Aorta (tissue), 5 donors: ENCODE measurements at regions not wholly inside any gene's neighbourhood (a gene's known extent, or its start where the extent isn't known, plus 50 kb on each side); places are given as distances from the start of the nearest gene placed in this dataset.

Source experiments
- ATAC-seq: fragments of 200-7000 bp; cut with Tn5 transposase; one replicate; pipeline ENCODE4 v1.9.1; 2022; ENCODE audit warnings: moderate library complexity; ENCODE audit not compliant: low FRiP score
- DNase-seq, 2 donors: peaks; one replicate each; pipeline ENCODE4 v3.0.0-alpha.2; 2020
- H3K27ac ChIP-seq, 2 donors: one replicate each; pipeline ENCODE4 v1.5.1; 2013; ENCODE audit warnings: low read length in 2 of 2, mild to moderate bottlenecking in 2 of 2, moderate library complexity in 2 of 2, control low read depth in 1 of 2, inconsistent platforms in 1 of 2, low read depth in 1 of 2
- H3K27me3 ChIP-seq, 2 donors: one replicate each; pipeline ENCODE4 v1.6.1; 2013; ENCODE audit warnings: control low read depth in 1 of 2, low read length in 1 of 2, mild to moderate bottlenecking in 1 of 2, moderate library complexity in 1 of 2; ENCODE audit not compliant: insufficient read depth in 2 of 2, control insufficient read depth in 1 of 2
- H3K36me3 ChIP-seq, 2 donors: one replicate each; pipeline ENCODE4 v1.6.1; 2013; ENCODE audit warnings: control low read depth in 1 of 2, low read length in 1 of 2, mild to moderate bottlenecking in 1 of 2; ENCODE audit not compliant: insufficient read depth in 2 of 2, control insufficient read depth in 1 of 2
- H3K4me1 ChIP-seq, 2 donors: one replicate each; pipeline ENCODE4 v1.6.1; 2013; ENCODE audit warnings: low read length in 2 of 2, control low read depth in 1 of 2, mild to moderate bottlenecking in 1 of 2, moderate library complexity in 1 of 2; ENCODE audit not compliant: insufficient read depth in 2 of 2, control insufficient read depth in 1 of 2
- H3K4me3 ChIP-seq, 2 donors: one replicate each; pipeline ENCODE4 v1.5.1; 2013; ENCODE audit warnings: low read length in 2 of 2, control low read depth in 1 of 2, mild to moderate bottlenecking in 1 of 2
- H3K9me3 ChIP-seq: one replicate; pipeline ENCODE4 v1.6.1; 2013; ENCODE audit warnings: mild to moderate bottlenecking, low read length; ENCODE audit not compliant: control insufficient read depth
- WGBS, 2 donors: extraction: QIAGEN DNeasy Blood & Tissue Kit; methylation state at CpG; one replicate each; pipeline ENCODE4 v1.1.7; 2013; 5-methylcytosine and 5-hydroxymethylcytosine counted together
- intact Hi-C, 2 donors: fragments of 100-400 bp; cut with DNase I; formaldehyde crosslinking; loops; one replicate each; pipeline versions ENCODE4 v1.14.2 to v1.15.0; 2022
- donor health status: healthy with polysubstance abuse.
- donor health status: Bipolar disorder and iron deficiency.
- donor health status: DM: no; HTN: no; CAD: no.
- donor health status: DM: no; HTN: no; CAD: no.
- donor health status: DM: yes; HTN: yes; CAD: no.

GRCh38 chr6:120534954-120535353, 799.3 kb downstream of the TBC1D32 start:
- no peak for DNase-seq
- ATAC-seq = no peak
- no peaks in the 10 kb centered on the region for H3K9me3 ChIP-seq
- no peaks in the 10 kb centered on the region for H3K27me3 ChIP-seq
- H3K4me1 ChIP-seq = no peaks in the 10 kb centered on the region
- no peak overlapping the region for H3K27ac ChIP-seq
- intact Hi-C loops = no loop called here
- no peak overlapping the region for H3K4me3 ChIP-seq
- no peaks in the 10 kb centered on the region for H3K36me3 ChIP-seq

GRCh38 chr6:120526576-120526975, 807.7 kb downstream of the TBC1D32 start:
- Histone ChIP-seq H3K27me3 (no peaks in the 10 kb centered on the region), H3K4me3 (no peak overlapping the region), H3K36me3 (no peaks in the 10 kb centered on the region), H3K4me1 (no peaks in the 10 kb centered on the region), H3K9me3 (no peaks in the 10 kb centered on the region), H3K27ac (no peak overlapping the region)
- intact Hi-C loops = no loop called here
- DNase-seq = no peak
- no peak for ATAC-seq
- 70 to 72% methylated on average over 2 of the region's 2 CpGs for WGBS, 2 donors

- WGBS, 2 donors = 54 to 62% methylated on average over 1 of the region's 1 CpG
- Histone ChIP-seq H3K4me3 (no peak overlapping the region), H3K36me3 (no peaks in the 10 kb centered on the region), H3K9me3 (peaks cover 1% of the 10 kb centered on the region), H3K27me3 (no peaks in the 10 kb centered on the region), H3K27ac (no peak overlapping the region), H3K4me1 (no peaks in the 10 kb centered on the region)
- DNase-seq (no peak), ATAC-seq (no peak)
- intact Hi-C loops = no loop called here
Observed at GRCh38 chr6:120514544-120514943, 819.7 kb downstream of the TBC1D32 start.

GRCh38 chr6:120511712-120512111, 822.6 kb downstream of the TBC1D32 start:
- ATAC-seq (no peak), DNase-seq (no peak)
- H3K4me1 ChIP-seq = no peaks in the 10 kb centered on the region
- H3K27me3 ChIP-seq = no peaks in the 10 kb centered on the region
- H3K27ac ChIP-seq = no peak overlapping the region
- no peaks in the 10 kb centered on the region for H3K36me3 ChIP-seq
- H3K9me3 ChIP-seq = peaks cover 1% of the 10 kb centered on the region
- intact Hi-C loops = no loop called here
- no peak overlapping the region for H3K4me3 ChIP-seq

GRCh38 chr6:120498711-120499110, 835.6 kb downstream of the TBC1D32 start:
- DNase-seq = no peak
- no peaks in the 10 kb centered on the region for H3K27me3 ChIP-seq
- no peaks in the 10 kb centered on the region for H3K36me3 ChIP-seq
- ATAC-seq = no peak
- 90 to 91% methylated on average over 6 of the region's 6 CpGs for WGBS, 2 donors
- no peaks in the 10 kb centered on the region for H3K4me1 ChIP-seq
- intact Hi-C loops = no loop called here
- no peak overlapping the region for H3K4me3 ChIP-seq
- H3K27ac ChIP-seq = no peak overlapping the region
- no peaks in the 10 kb centered on the region for H3K9me3 ChIP-seq

GRCh38 chr6:120496661-120497060, 837.6 kb downstream of the TBC1D32 start:
- DNase-seq (no peak), ATAC-seq (no peak)
- Histone ChIP-seq H3K27ac (no peak overlapping the region), H3K9me3 (no peaks in the 10 kb centered on the region), H3K4me3 (no peak overlapping the region), H3K4me1 (no peaks in the 10 kb centered on the region), H3K36me3 (no peaks in the 10 kb centered on the region), H3K27me3 (no peaks in the 10 kb centered on the region)
- 9 to 10% methylated on average over 1 of the region's 1 CpG for WGBS, 2 donors
- intact Hi-C loops = no loop called here

GRCh38 chr6:120493505-120493904, 840.8 kb downstream of the TBC1D32 start:
- DNase-seq = no peak
- Histone ChIP-seq H3K4me3 (no peak overlapping the region), H3K27me3 (no peaks in the 10 kb centered on the region), H3K9me3 (no peaks in the 10 kb centered on the region), H3K36me3 (no peaks in the 10 kb centered on the region), H3K27ac (no peak overlapping the region), H3K4me1 (no peaks in the 10 kb centered on the region)
- intact Hi-C loops = no loop called here
- ATAC-seq = no peak

- DNase-seq (no peak), ATAC-seq (no peak)
- intact Hi-C loops = no loop called here
- H3K36me3 ChIP-seq = no peaks in the 10 kb centered on the region
- H3K27me3 ChIP-seq = no peaks in the 10 kb centered on the region
- H3K9me3 ChIP-seq = no peaks in the 10 kb centered on the region
- 70 to 71% methylated on average over 2 of the region's 2 CpGs for WGBS, 2 donors
- no peaks in the 10 kb centered on the region for H3K4me1 ChIP-seq
- H3K27ac ChIP-seq = no peak overlapping the region
- no peak overlapping the region for H3K4me3 ChIP-seq
Observed at GRCh38 chr6:120489941-120490340, 844.3 kb downstream of the TBC1D32 start.

GRCh38 chr6:120484146-120484545, 850.1 kb downstream of the TBC1D32 start:
- Histone ChIP-seq H3K27ac (no peak overlapping the region), H3K4me3 (no peak overlapping the region), H3K36me3 (no peaks in the 10 kb centered on the region), H3K27me3 (no peaks in the 10 kb centered on the region), H3K9me3 (no peaks in the 10 kb centered on the region), H3K4me1 (no peaks in the 10 kb centered on the region)
- DNase-seq (no peak), ATAC-seq (no peak)
- 76 to 78% methylated on average over 2 of the region's 2 CpGs for WGBS, 2 donors
- intact Hi-C loops = no loop called here

- intact Hi-C loops = no loop called here
- H3K36me3 ChIP-seq = no peaks in the 10 kb centered on the region
- H3K9me3 ChIP-seq = no peaks in the 10 kb centered on the region
- DNase-seq (no peak), ATAC-seq (no peak)
- H3K4me3 ChIP-seq = no peak overlapping the region
- H3K27me3 ChIP-seq = no peaks in the 10 kb centered on the region
- WGBS, 2 donors = 62 to 70% methylated on average over 1 of the region's 1 CpG
- no peaks in the 10 kb centered on the region for H3K4me1 ChIP-seq
- H3K27ac ChIP-seq = no peak overlapping the region
Observed at GRCh38 chr6:120478650-120479049, 855.6 kb downstream of the TBC1D32 start.
